ENCODE measurements at regions not wholly inside any gene's neighbourhood (a gene's known extent, or its start where the extent isn't known, plus 50 kb on each side); places are given as distances from the start of the nearest gene placed in this dataset.

DNA sequence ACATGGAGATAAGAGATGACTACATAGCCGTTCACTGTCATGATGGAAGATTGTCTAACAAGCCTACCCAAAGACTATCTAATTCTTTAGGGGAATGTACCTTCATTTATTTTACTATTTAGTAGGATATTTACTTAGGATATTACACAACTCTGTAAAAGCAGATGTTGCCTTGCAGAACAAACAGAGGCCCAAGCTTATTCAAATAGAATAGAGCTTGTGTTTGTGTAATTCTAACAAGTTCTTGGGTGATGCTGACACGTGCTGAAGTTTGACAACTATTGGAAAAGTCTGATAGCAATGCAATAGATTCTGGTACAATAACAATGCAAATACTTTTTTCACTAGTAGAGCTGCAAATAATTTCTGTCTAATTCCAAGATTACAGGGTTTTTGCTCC is 447.6 kb downstream of the TOX3 start:
- no peak overlapping the region for H3K4me3 ChIP-seq (replicated peaks; ENCODE audit: insufficient read depth, low read length)
- no peak for DNase-seq (ENCODE audit: low read depth in 1 of 2, low spot score in 1 of 2)
- H3K27me3 ChIP-seq (ENCODE audit: insufficient read depth, poor library complexity, severe bottlenecking), result no peaks in the 10 kb centered on the region
- H3K27ac ChIP-seq (replicated peaks), result no peak overlapping the region
- TF ChIP-seq SPI1 (IDR thresholded peaks at IDR 0.05; ENCODE audit: borderline replicate concordance, low read depth) (no peak), POLR2AphosphoS5 (IDR thresholded peaks at IDR 0.05; ENCODE audit: low read depth) (no peak), GABPA (IDR thresholded peaks at IDR 0.05; ENCODE audit: low read depth) (no peak), REST (IDR thresholded peaks at IDR 0.05; ENCODE audit: insufficient replicate concordance, low read depth) (no peak), CTCF (IDR thresholded peaks at IDR 0.05; ENCODE audit: insufficient read depth, low read length) (no peak)

- Histone ChIP-seq H3K27me3 (ENCODE audit: insufficient read depth, poor library complexity, severe bottlenecking) (no peaks in the 10 kb centered on the region), H3K4me3 (replicated peaks; ENCODE audit: insufficient read depth, low read length) (no peak overlapping the region), H3K27ac (replicated peaks) (no peak overlapping the region)
- no peak for DNase-seq (ENCODE audit: low read depth in 1 of 2, low spot score in 1 of 2)
- no peak for TF ChIP-seq SPI1 (IDR thresholded peaks at IDR 0.05; ENCODE audit: borderline replicate concordance, low read depth)
- no peak for TF ChIP-seq GABPA (IDR thresholded peaks at IDR 0.05; ENCODE audit: low read depth)
- TF ChIP-seq CTCF (IDR thresholded peaks at IDR 0.05; ENCODE audit: insufficient read depth, low read length), result no peak
- TF ChIP-seq REST (IDR thresholded peaks at IDR 0.05; ENCODE audit: insufficient replicate concordance, low read depth), result no peak
- no peak for TF ChIP-seq POLR2AphosphoS5 (IDR thresholded peaks at IDR 0.05; ENCODE audit: low read depth)
Observed at GRCh38 chr16:52095471-52095870, 451.5 kb downstream of the TOX3 start.

- Histone ChIP-seq H3K27me3 (ENCODE audit: insufficient read depth, poor library complexity, severe bottlenecking) (no peaks in the 10 kb centered on the region), H3K4me3 (replicated peaks; ENCODE audit: insufficient read depth, low read length) (no peak overlapping the region), H3K27ac (replicated peaks) (no peak overlapping the region)
- no peak for TF ChIP-seq CTCF (IDR thresholded peaks at IDR 0.05; ENCODE audit: insufficient read depth, low read length)
- DNase-seq (ENCODE audit: low read depth in 1 of 2, low spot score in 1 of 2), result no peak
Observed at GRCh38 chr16:52092126-52092525, 454.8 kb downstream of the TOX3 start.

GRCh38 chr16:52090080-52090479 is 456.9 kb downstream of the TOX3 start:
- no peaks in the 10 kb centered on the region for H3K27me3 ChIP-seq (ENCODE audit: insufficient read depth, poor library complexity, severe bottlenecking)
- no peak overlapping the region for H3K27ac ChIP-seq (replicated peaks)
- H3K4me3 ChIP-seq (replicated peaks; ENCODE audit: insufficient read depth, low read length), result no peak overlapping the region
- TF ChIP-seq POLR2AphosphoS5 (IDR thresholded peaks at IDR 0.05; ENCODE audit: low read depth) (no peak), GABPA (IDR thresholded peaks at IDR 0.05; ENCODE audit: low read depth) (no peak), CTCF (IDR thresholded peaks at IDR 0.05; ENCODE audit: insufficient read depth, low read length) (no peak), SPI1 (IDR thresholded peaks at IDR 0.05; ENCODE audit: borderline replicate concordance, low read depth) (no peak), REST (IDR thresholded peaks at IDR 0.05; ENCODE audit: insufficient replicate concordance, low read depth) (no peak)
- no peak for DNase-seq (ENCODE audit: low read depth in 1 of 2, low spot score in 1 of 2)

All from HL-60 (cell line).